Osteocyte (in vitro differentiated cells): ENCODE measurements at regions not wholly inside any gene's neighbourhood (a gene's known extent, or its start where the extent isn't known, plus 50 kb on each side); places are given as distances from the start of the nearest gene placed in this dataset.

Experiments
- DNase-seq: peaks from one replicate; pipeline ENCODE4 v3.0.0; 2021; ENCODE audit warnings: mixed read lengths; ENCODE audit not compliant: unreplicated experiment; ENCODE audit errors: extremely low spot score
- H3K27ac Mint-ChIP-seq: one replicate; pipeline ENCODE4 v1.8.0; 2021; ENCODE audit warnings: mild to moderate bottlenecking, mixed read lengths; ENCODE audit not compliant: unreplicated experiment
- H3K27me3 Mint-ChIP-seq: one replicate; pipeline ENCODE4 v1.8.0; 2021; ENCODE audit warnings: mixed read lengths; ENCODE audit not compliant: unreplicated experiment
- H3K36me3 Mint-ChIP-seq: one replicate; pipeline ENCODE4 v1.8.0; 2021; ENCODE audit warnings: mixed read lengths; ENCODE audit not compliant: unreplicated experiment
- H3K4me1 Mint-ChIP-seq: one replicate; pipeline ENCODE4 v1.8.0; 2021; ENCODE audit warnings: mixed read lengths; ENCODE audit not compliant: unreplicated experiment
- H3K4me3 Mint-ChIP-seq: one replicate; pipeline ENCODE4 v1.8.0; 2021; ENCODE audit warnings: mild to moderate bottlenecking, moderate library complexity, mixed read lengths; ENCODE audit not compliant: unreplicated experiment
- H3K9me3 Mint-ChIP-seq: one replicate; pipeline ENCODE4 v1.8.0; 2021; ENCODE audit warnings: mixed read lengths; ENCODE audit not compliant: unreplicated experiment
- TF ChIP-seq, protein P1 (sequence below): fragments of 200-600 bp; sonication (generic); IDR thresholded peaks from 2 replicates; pipeline ENCODE4 v1.5.0; 2021; ENCODE audit warnings: antibody characterized with exemption, mild to moderate bottlenecking, moderate library complexity

- H3K4me1 Mint-ChIP-seq: no peaks in the 10 kb centered on the region
- no peaks in the 10 kb centered on the region for H3K9me3 Mint-ChIP-seq
- no peak overlapping the region for H3K27ac Mint-ChIP-seq
- H3K36me3 Mint-ChIP-seq: no peaks in the 10 kb centered on the region
- H3K27me3 Mint-ChIP-seq: peaks cover 2% of the 10 kb centered on the region
- TF ChIP-seq, protein P1, sequence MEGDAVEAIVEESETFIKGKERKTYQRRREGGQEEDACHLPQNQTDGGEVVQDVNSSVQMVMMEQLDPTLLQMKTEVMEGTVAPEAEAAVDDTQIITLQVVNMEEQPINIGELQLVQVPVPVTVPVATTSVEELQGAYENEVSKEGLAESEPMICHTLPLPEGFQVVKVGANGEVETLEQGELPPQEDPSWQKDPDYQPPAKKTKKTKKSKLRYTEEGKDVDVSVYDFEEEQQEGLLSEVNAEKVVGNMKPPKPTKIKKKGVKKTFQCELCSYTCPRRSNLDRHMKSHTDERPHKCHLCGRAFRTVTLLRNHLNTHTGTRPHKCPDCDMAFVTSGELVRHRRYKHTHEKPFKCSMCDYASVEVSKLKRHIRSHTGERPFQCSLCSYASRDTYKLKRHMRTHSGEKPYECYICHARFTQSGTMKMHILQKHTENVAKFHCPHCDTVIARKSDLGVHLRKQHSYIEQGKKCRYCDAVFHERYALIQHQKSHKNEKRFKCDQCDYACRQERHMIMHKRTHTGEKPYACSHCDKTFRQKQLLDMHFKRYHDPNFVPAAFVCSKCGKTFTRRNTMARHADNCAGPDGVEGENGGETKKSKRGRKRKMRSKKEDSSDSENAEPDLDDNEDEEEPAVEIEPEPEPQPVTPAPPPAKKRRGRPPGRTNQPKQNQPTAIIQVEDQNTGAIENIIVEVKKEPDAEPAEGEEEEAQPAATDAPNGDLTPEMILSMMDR: no peak
- no peak for DNase-seq
- H3K4me3 Mint-ChIP-seq: no peak overlapping the region
Measured at GRCh38 chr4:163264934-163265333, 67.5 kb downstream of the NPY1R start.

GRCh38 chr4:163263606-163264005, 68.8 kb downstream of the NPY1R start:
- no peaks in the 10 kb centered on the region for H3K9me3 Mint-ChIP-seq
- H3K27me3 Mint-ChIP-seq: peaks cover 2% of the 10 kb centered on the region
- TF ChIP-seq, protein P1: no peak
- DNase-seq: no peak
- H3K4me1 Mint-ChIP-seq: no peaks in the 10 kb centered on the region
- H3K27ac Mint-ChIP-seq: no peak overlapping the region
- H3K4me3 Mint-ChIP-seq: no peak overlapping the region
- no peaks in the 10 kb centered on the region for H3K36me3 Mint-ChIP-seq

DNA sequence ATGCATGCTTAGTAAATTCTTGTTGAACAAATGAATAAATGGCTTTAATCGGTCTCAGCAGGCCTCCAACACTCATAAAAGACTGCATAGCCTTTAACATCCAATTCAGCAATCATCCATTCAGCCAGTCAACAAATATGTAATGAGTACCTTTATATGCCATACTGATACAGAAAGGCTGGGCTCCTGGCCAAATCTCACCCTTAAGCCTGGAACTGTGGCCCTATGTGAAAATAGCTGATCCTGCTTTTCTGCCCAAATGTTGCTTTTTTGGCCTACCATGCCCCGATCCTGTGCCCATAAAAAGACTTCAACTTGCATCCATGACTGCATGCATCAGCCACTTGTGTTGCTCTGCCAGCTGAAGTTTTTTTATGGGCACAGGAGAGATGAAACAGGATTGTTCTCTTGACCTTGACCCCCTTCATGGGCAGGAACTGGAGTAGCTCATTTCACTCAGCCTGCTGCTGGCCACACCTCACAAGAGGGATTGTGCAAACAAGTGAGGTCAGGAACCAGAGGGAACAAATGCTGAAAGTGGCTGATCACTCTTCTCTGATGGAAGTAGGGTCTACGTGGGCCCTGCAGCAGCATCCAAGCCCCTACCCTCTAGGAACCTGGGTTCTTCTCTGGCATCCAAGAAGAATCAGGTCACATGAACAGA, 75.6 kb downstream of the NPY1R start:
- peaks cover 2% of the 10 kb centered on the region for H3K27me3 Mint-ChIP-seq
- TF ChIP-seq, protein P1: no peak
- no peak overlapping the region for H3K27ac Mint-ChIP-seq
- no peak overlapping the region for H3K4me3 Mint-ChIP-seq
- no peaks in the 10 kb centered on the region for H3K9me3 Mint-ChIP-seq
- DNase-seq: no peak
- H3K4me1 Mint-ChIP-seq: no peaks in the 10 kb centered on the region
- no peaks in the 10 kb centered on the region for H3K36me3 Mint-ChIP-seq

- TF ChIP-seq, protein P1: peak; percentile 15
- Mint-ChIP-seq H3K4me3 (no peak overlapping the region), H3K27me3 (no peaks in the 10 kb centered on the region), H3K36me3 (no peaks in the 10 kb centered on the region), H3K27ac (no peak overlapping the region), H3K4me1 (no peaks in the 10 kb centered on the region), H3K9me3 (no peaks in the 10 kb centered on the region)
- DNase-seq: no peak
Measured at GRCh38 chr4:163251204-163251603, 81.2 kb downstream of the NPY1R start.

DNA sequence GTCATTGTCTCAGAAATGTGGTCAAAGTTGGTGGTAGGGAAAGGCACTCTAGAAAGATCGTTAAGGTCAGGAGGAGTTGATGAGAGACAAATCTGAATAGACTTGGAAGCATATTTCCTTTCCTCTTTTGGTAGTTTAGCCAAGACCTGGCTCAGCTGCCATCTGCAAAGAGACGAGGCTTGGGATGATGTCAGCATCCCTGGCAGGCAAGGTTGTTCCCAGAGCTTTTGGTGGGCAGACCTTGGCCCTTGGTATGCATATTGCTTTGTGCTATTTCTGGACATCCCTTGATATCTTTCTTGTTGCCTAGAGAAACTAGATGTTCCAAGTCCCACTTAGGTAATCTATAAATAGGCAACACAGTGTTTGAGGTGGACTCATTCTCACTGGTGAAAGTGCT, 82.4 kb upstream of the NAF1 start:
- Mint-ChIP-seq H3K27me3 (peaks cover 3% of the 10 kb centered on the region), H3K4me1 (no peaks in the 10 kb centered on the region), H3K4me3 (no peak overlapping the region), H3K27ac (no peak overlapping the region), H3K36me3 (no peaks in the 10 kb centered on the region), H3K9me3 (no peaks in the 10 kb centered on the region)
- TF ChIP-seq, protein P1: no peak
- DNase-seq: no peak
